ENCODE measurements at regions not wholly inside any gene's neighbourhood (a gene's known extent, or its start where the extent isn't known, plus 50 kb on each side); places are given as distances from the start of the nearest gene placed in this dataset.
"Not testable (repeated sequence)": the region's sequence is repeated elsewhere in the genome, so short reads cannot be mapped to it uniquely, and the experiment has no call there.

DNA sequence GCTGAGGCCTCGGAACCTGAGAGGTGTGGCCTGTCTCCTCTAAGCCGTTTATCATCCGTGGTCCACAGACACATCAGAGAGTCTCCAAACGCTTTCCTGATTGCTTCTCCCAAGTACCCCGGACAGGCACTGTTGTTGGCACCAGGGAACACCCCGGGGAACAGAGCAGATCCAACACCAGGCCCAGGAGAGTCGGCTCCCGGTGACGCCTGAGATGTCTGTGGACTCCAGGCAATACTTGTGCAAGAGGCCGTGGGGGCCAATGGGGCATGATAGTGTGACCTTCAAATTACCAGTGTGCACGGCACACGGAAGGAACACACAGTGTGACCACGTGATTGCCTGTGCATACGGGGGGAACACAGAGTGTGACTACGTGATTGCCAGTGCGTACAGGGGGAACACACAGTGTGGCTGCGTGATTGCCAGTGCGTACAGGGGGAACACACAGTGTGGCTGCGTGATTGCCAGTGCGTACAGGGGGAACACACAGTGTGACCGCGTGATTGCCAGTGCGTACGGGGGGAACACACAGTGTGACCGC is 136.6 kb downstream of the RTP5 start:
- not testable (repeated sequence) for DNase-seq (ENCODE audit: low spot score)

- not testable (repeated sequence) for DNase-seq (ENCODE audit: low spot score)
These were observed 139.4 kb downstream of the RTP5 start for GRCh38 chr2:242008908-242009307.

GRCh38 chr2:242009846-242010245 is 140.3 kb downstream of the RTP5 start:
- not testable (repeated sequence) for DNase-seq (ENCODE audit: low spot score)

- not testable (repeated sequence) for DNase-seq (ENCODE audit: low spot score)
These were observed 141.0 kb downstream of the RTP5 start for GRCh38 chr2:242010252-242011166.

DNA sequence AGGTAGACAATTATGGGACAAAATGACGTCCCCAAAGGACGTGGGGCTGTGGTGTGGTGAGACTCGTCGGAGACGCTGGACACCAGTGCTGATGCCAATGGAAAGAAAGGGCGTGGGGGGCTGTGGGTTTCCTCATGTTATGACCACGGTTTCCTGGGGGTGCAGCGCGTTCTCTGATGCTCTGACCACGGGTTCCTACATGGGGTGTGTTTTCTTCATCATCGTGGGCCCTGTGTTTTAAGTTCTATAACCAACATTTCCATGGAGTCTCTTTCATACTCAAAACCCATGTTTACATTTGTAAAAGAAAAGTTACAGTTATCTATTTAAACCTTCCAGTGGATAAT is 141.6 kb downstream of the RTP5 start:
- DNase-seq (ENCODE audit: low spot score) = no peak

GRCh38 chr2:242011516-242011915 is 142.0 kb downstream of the RTP5 start:
- no peak for DNase-seq (ENCODE audit: low spot score)

DNA sequence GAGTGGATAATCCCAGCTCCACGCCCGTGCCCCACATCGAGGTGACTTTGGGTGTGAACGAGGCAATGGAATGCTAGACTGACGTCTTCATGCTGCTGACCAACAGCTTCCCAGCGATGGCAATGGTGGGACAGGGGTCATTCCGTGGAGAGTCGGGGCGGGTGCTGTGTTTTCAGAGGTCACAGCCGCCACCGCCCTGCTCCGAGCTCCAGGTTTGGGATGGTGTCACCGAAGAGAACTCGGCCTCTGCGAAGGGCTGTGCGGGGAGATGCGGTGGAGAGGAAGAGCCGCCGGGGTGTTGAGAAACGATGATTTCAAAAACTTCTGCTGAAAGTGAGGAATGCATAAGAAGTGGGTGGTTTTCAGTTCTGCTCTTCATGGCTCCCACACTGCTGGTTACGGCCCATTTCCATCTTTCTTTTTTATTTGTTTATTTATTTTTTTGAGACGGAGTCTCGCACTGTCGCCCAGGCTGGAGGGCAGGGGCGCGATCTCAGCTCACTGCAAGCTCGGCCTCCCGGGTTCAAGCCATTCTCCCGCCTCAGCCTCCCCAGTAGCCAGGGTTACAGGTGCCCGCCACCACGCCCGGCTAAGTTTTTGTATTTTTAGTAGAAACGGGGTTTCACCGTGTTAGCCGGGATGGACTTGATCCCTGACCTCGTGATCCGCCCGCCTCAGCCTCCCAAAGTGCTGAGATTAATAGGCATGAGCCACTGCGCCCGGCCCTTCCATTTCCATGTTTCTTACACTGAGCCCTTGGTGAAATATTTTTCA is 142.6 kb downstream of the RTP5 start:
- no peak for DNase-seq (ENCODE audit: low spot score)

GRCh38 chr2:242012956-242013764 is 143.6 kb downstream of the RTP5 start:
- no peak for DNase-seq (ENCODE audit: low spot score)

DNA sequence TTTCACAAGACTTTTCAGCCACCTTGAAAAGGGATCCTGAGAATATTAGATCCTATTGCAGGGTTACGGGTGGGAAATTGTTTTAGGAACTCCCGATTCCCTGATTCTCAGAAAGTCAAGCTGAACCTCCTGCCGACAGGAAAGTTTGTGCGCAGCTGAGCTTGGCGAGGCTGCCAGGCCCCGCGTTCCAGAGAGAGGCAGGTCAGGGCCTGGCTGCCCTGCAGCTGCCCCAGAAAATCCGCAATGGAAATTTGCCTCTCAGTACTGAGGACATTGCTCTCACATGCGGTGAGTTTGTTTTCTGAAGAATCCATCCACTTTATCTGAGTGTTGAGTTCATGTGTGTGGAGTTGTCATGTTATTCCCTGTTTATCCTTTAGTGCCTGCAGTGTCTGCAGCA is 144.2 kb downstream of the RTP5 start:
- no peak for DNase-seq (ENCODE audit: low spot score)

GRCh38 chr2:242015108-242016065 is 145.9 kb downstream of the RTP5 start:
- DNase-seq (ENCODE audit: low spot score) = no peak

DNA sequence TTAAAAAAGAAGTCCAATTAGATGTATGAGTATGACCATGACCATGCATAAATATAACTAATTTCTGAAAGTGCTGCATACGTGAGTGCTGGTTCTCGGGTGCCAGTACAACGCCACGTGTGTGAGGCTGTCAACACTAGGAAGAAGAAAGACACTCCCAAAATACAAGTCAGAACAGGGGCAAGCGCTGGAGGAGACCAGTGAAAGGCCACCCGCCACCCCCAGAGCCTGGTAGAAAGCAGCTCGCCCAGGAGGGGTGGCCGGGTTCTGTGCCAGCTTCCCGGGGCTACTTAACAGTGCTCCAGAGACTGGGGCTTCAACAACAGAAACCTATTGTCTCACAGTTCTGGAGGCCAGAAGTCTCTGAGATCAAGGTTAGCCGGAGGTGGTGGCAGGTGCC is 147.6 kb downstream of the RTP5 start:
- no peak for DNase-seq (ENCODE audit: low spot score)

GRCh38 chr2:242018416-242018815 is 148.9 kb downstream of the RTP5 start:
- DNase-seq (ENCODE audit: low spot score) = not testable (repeated sequence)

- DNase-seq (ENCODE audit: low spot score) = no peak
These were observed 149.8 kb downstream of the RTP5 start for GRCh38 chr2:242019344-242019743.

DNA sequence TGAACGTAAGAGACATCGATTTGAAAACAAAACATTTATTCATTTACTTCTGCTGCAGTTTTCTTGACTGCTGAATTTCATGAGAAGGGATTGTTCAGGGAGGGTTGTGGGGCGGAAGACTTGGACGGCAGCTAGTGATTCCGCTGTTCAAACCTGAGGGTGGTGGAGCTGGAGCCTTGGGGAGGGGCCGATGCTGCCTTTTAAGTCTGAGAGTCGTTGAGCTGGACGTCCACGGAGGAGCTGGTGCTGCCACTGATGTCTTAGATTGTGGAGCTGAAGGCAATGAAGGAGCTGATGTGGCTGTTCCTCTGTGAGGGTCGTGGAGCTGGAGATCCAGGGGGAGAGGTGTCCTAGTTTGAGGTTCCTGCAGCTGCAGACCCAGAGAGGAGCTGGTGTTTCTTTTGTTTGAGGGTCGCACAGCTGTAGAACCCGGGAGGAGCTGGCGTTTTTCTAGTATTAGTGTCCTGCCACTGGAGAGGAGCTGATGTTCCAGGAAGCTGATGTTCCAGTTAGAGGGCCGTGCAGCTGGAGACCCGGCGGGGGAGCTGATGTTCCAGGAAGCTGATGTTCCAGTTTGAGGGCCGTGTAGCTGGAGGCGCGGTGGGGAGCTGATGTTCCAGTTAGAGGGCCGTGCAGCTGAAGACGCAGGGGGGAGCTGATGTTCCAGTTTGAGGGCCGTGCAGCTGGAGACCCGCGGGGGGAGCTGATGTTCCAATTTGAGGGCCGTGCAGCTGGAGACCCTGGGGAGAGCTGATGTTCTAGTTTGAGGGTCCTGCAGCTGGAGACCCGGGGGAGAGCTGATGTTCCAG is 150.9 kb downstream of the RTP5 start:
- DNase-seq (ENCODE audit: low spot score) = no peak

DNA sequence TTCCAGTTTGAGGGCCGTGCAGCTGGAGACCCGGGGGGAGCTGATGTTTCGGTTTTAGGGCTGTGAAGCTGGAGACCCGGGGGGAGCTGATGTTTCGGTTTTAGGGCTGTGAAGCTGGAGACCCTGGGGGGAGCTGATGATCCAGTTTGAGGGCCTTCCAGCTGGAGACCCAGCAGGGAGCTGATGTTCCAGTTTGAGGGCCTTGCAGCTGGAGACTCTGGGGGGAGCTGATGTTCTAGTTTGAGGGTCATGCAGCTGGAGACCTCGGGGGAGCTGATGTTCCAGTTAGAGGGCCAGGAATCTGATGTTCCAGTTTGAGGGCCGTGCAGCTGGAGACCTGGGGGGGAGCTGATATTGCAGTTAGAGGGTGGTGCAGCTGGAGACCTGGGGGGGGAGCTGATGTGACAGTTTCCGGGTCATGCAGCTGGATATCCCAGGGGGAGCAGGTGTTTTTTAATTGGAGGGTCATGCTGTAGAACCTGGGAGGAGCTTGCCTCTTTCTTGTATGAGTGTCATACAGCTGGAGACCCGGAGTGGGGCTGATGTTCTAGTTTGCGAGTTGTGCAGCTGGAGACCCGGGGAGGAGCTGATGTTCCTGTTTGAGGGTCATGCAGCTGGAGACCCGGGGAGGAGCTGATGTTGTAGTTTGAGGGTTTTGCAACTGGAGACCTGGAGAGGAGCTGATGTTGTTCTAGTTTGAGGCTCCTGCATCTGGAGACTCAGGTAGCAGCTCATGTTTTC is 153.2 kb downstream of the RTP5 start:
- no peak for DNase-seq (ENCODE audit: low spot score)

DNA sequence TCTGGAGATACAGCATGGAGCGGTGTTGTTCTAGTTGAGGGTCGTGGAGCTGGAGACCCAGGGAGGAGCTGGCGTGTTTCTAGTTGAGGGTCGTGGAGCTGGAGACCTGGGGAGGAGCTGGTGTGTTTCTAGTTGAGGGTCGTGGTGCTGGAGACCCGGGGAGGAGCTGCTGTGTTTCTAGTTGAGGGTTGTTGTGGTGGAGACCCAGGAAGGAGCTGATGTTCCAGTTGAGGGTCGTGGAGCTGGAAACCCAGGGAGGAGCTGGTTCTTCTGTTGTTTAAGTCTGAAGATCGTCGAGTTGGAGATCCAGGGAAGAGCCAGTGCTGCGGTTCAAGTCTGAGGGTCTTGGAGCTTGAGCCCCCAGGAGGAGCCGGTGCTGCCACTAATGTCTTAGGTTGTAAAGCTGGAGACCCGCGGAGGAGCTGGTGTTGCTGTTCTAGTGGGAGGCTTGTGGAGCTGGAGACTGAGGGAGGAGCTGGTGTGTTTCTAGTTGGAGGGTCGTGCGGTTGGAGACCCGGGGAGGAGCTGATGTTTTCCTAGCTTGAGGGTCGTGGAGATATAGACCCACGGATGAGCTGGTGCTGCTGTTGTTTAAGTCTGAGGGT is 155.3 kb downstream of the RTP5 start:
- DNase-seq (ENCODE audit: low spot score) = no peak

- no peak for DNase-seq (ENCODE audit: low spot score)
These were observed 158.3 kb downstream of the RTP5 start for GRCh38 chr2:242027676-242028450.

All from kidney capillary endothelial cell (primary cell).